Fibroblast of pulmonary artery (primary cell): ENCODE measurements at regions not wholly inside any gene's neighbourhood (a gene's known extent, or its start where the extent isn't known, plus 50 kb on each side); places are given as distances from the start of the nearest gene placed in this dataset.

Experiments
- DNase-seq: peaks from one replicate; pipeline ENCODE4 v3.0.0-alpha.2; 2010; ENCODE audit warnings: low read depth
- H3K4me3 ChIP-seq: replicated peaks from 2 replicates; pipeline ENCODE4 v1.5.1; 2011; ENCODE audit warnings: low read depth, mild to moderate bottlenecking, control low read depth, low read length, moderate library complexity
- CTCF ChIP-seq: IDR thresholded peaks from 2 replicates; pipeline ENCODE4 v1.5.1; 2011; ENCODE audit warnings: mild to moderate bottlenecking, control low read depth, low read length, inconsistent platforms; ENCODE audit errors: missing control alignments

DNA sequence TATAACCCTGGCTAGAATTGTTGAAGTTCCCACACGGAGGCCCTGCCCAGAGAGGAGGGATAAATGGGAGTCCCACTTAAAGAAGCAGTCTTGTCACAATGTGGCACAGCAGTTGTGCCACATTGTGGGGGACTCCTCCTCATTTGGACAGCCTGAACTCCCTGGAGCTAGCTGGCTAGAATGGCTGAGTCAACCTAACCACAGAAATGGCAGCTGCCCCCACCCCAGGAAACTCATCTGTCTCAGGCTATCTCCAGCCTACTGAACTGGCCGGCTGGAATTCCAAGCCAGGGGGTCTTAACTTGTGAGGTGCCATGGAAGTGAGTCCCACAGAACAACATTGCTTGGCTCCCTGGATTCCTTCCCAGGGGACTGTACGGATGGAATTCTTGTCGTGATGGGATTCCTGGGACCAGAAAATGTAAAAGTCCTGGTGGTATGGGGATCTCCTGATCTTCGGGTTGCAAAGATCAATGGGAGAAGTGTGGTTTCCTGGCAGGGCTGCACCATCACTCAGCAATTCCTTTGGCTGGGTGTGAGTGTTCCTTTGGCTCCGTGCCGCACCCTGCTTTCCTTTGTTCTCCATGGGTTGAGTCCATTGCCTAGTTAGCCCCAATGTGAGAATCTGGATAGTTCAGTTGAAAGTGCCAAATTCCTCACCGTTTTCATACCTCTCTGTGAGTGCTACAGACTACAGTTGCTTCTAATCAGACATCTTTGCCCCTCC, 791.2 kb upstream of the FAT3 start:
- DNase-seq: no peak
- TF ChIP-seq CTCF: no peak
- no peak overlapping the region for H3K4me3 ChIP-seq

DNA sequence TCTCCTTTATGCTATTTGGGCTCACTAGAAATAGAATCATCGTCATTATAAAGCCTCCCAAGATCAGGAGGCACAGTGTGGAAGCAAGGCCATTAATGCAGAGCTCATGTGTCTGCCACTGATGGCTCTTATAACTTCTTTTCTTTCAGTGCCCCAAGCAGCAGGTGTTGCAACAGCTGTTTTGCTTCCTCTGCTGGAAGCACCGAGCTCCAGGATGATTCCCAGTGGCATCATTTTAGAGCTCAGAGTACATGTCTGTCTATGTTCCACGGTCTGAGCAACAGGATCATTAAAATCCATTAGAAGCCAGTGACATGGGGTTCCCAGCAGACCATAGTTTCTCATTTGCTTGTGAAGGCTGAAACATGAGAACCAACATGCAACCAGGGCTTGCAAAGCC, 803.0 kb upstream of the FAT3 start:
- no peak overlapping the region for H3K4me3 ChIP-seq
- no peak for TF ChIP-seq CTCF
- no peak for DNase-seq

GRCh38 chr11:91407842-91408241, 816.8 kb upstream of the FAT3 start:
- no peak overlapping the region for H3K4me3 ChIP-seq
- TF ChIP-seq CTCF: no peak

DNA sequence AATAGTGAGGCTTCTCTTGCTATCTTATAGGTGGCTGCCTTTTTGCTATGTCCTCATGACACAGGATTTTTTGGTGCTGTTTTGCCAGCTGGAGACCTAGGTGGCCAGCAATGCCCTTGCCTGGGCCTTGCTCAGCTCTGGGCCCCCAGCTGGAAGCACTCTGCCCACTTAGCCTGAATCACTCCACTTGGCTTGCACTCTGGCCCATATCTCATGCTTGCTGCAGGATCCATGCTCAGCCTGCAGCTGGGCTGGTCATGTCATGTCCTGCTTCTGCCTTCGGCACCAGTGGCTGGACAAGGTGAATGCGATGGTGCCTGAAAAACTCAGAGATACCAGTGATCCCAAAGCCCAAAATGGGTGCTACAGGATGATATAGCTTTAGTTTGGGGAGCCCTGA, 818.6 kb upstream of the FAT3 start:
- no peak overlapping the region for H3K4me3 ChIP-seq
- no peak for TF ChIP-seq CTCF
- no peak for DNase-seq

More at GRCh38 chr11:91407842-91408241, 816.8 kb upstream of the FAT3 start:
- DNase-seq: no peak

DNA sequence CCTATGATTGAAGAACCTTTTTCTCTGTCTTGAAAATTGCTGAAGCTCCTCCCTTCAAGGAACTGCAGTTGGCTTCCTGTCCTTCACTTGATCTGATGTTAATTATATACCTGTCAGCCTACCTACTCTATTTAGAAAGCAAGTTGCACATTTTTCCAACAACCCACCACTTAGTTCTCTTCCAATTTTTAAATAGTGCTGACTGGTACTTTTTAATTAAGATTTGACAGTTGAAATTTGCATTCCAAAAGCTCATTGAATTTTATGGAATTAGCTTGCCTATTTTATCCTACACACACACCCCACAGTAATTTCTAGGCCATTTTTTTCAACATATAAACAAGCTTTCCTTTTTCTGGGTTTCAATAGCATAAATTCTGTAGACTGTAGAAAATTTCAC, 820.3 kb upstream of the FAT3 start:
- no peak overlapping the region for H3K4me3 ChIP-seq
- TF ChIP-seq CTCF: no peak
- DNase-seq: no peak

DNA sequence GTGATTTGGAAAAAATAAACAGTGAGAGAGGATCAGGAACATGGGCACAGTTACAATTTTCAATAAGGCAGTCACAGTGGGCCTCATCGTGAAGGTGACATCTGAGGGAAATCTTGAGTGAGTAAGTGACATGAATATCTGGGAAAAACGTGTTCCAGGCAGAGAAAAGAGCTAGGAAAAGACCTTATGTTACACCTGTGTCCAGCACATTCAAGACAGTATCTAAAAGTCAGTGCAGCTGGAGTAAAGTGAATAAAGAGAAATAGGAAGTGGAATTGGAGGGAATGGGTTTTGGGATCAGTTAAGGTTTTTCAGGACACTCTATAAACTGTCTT, 827.5 kb upstream of the FAT3 start:
- H3K4me3 ChIP-seq: no peak overlapping the region
- no peak for DNase-seq
- TF ChIP-seq CTCF: no peak
